NCI-H82 treated with DMSO at 0.1 percent for 48 hours (cell line): ENCODE measurements at regions not wholly inside any gene's neighbourhood (a gene's known extent, or its start where the extent isn't known, plus 50 kb on each side); places are given as distances from the start of the nearest gene placed in this dataset.
"Not testable (repeated sequence)": the region's sequence is repeated elsewhere in the genome, so short reads cannot be mapped to it uniquely, and the experiment has no call there.

Experiments
- DNase-seq: peaks from one replicate; lab custom pipeline; 2025; ENCODE audit not compliant: unreplicated experiment; lab: John Stamatoyannopoulos, UW

DNA sequence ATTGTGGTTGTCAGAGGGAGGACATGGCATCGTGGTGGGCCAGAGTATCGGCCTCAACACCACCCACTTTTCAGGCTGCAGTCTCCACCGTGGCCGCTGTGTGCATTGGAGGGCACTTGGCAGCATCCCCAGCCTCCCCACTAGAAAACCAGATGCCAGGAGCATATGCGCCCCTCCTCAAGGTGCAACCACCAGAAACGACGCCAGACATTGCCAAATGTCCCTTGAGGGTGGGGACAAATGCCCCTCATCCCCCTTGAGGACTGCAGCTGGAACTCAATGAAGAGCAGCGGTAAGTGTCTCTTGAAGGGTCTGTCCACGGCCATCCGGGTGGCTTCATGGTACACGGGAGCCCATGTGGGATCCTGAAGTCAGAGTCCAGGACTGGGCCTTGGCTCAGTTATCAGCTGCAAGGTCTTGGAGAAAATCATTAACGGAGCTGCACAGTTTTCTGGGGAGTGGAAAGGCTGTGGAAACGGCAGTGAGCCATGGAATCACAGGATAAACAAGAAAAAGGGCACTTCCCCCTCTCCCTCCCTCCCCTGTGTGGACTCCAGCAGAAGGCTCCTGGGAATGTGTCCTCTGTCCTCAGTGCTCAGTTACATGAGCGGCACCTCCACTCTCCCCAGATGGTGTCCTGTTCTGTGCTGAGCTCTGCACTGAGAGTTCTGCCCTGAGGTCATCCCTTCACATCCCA is 324.4 kb upstream of the B3GAT1 start:
- DNase-seq = no peak

DNA sequence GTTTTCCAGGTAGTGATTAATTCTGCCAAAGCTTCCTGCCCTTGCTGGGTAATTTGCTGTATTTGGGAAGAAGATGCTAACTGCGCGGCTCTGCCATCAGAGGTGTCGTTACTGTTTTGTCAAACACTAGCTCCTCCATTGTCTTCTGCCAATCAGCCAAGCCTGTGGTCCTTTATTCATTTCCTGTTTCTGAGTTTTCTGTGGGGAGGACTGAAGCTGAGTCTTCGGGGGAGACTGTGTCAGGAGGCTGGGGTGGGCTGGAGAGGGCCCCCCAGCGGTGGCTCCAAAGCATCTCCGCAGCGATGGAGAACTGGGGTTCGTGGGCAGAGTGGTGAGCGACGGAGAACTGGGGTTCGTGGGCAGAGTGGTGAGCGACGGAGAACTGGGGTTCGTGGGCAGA is 322.9 kb upstream of the B3GAT1 start:
- DNase-seq = no peak

DNA sequence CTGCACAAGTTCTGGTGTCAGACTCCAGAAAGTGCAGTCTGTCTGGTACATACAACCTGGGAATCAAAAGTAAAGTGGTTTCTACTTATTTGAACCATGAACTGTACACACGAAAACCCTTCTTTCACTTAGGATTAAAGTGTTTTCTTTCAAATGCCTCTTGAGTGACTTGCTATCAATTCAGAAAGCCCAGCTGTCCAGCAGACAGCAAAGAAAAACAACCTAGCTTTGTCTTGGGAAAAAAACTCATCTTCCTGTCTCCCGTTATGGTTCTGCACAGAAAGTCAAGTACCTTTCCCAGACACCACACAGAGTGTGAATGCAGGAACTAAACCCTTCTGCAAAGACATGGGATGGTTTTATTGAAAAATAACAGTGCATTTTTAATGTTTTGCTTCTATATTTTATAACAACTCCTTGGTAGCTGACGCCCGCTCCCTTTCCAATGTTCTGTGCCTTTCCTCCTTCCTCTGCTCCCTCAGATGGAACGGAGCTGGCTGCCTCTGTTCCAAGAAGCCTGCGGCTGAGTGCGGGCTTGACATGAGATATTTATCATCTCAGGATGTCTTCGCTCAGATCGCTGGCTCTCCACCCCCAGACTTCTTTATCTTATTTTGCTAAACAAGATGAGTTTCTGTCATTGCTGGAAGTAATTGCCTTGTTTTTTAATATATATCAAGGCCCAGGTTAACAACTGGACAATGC is 322.3 kb upstream of the B3GAT1 start:
- DNase-seq = no peak

DNA sequence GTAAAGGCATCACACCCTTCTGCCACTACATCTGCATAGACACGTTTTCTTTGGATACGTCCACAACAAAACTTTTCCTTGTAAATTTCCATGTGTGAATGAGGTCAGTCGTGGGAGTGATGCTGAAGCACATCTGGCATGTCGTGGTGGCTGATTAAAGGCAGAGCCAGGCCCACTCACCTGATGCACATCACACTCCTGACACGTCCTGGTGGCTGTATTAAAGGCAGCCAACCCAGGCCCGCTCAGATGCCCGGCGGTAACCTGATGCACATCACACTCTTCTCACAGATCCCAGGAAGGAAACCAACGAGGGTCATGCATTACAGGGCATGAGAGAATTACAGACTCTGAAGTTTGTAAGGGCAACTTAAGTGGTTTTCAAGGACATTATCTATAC is 321.6 kb upstream of the B3GAT1 start:
- no peak for DNase-seq

DNA sequence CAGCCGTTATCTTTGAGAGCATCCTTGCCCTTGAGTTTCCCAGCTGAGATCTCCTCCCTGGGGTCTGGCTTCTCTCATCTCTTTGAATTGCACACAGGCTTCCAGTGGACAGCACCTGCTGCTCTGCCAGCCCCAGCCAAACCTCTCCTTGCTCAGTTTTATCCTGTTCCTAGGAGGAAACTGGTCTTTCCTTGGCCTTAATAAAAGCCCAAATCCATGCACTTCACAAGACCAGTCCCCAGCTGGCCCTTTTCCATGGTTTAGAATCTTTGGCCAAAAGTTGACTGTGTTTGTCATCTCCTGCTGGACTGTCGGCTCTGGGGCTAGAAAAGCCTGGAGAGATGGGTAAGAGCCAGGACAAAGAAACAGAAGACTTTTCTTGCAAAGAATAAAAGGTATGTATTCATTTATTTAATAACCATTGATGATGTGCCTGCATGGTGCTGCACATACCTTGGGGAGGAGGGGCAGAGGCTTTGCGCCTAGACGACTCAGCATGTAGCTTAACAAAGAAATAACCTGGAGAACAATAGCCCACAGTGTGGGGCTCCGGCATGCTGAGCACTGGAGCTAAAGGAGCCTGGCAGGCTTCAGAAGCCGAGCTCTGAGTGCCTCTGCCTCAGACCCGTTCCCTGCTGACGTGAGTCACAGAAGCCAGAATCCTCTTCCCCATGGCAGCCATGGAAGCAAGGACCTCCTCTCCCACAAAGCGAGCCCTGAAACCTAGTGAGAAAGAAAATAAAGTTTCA is 319.3 kb upstream of the B3GAT1 start:
- DNase-seq = no peak

DNA sequence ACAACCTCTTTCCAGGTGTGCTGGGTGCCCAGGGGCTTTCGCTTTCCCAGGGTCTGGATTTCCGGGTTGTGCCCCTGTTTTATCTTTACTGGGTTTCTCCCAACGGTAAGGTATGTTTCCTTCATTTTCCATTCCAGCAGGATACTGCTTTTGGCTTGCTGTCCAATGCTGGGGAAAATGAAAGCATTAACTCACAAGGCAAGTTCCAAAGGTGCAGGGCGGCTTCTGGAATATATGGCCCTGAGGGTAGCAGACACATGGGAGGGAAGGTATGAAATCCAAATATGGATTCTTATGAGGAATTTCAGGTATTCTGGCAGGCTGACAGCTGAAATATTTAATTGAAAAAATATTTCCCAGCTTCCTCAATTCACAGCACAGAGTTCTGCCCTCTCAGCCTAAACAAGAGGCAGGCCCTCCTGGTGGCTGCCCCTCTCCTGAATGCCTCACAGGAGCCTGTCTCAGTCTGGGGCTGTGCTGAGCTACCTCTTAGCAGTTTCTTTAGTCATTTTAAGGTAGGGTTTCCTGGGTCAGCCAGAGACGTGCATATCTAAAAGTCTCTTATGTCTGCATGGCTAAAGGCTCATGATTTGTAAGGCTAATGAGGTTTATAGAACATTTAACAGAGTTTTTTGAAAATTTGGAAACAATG is 318.6 kb upstream of the B3GAT1 start:
- no peak for DNase-seq

DNA sequence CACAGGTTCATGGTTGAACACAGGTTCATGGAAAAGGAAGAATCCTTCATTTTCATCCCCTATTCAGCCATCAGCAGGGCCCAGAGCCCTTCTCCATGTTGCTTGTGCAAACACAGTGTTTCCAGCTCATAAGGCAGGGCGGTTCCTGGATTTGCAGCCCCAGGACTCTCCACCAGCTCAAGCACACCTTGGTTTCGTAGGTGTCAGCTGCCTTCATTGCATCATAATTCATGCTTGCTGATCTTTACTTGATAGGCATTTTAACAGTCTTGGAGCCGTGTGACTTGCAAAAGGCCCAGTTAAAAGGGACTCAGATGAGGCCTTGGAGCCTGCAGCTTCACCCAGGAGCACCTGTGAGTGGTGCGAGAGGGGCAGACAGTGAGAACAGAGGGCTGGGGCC is 318.1 kb upstream of the B3GAT1 start:
- DNase-seq = no peak

DNA sequence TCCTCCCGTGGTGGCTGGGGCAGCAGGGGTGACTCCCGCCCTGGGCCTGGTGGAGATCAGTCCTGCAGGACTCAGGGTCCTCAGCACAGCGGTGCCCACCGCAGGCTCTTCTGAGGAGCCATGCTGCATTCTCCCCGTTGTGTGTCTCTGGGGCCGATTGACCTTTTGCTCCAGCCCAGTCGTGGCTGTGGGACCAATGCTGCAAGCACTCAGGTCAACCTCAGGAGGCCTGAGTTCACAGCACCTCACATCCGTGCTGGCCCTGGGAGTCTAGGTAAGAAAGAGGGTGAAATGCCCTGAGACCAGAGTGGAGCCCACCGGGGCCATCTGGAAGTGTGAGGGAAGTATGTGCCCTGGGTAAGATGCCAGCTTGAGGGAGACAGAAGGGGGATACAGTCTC is 316.1 kb upstream of the B3GAT1 start:
- DNase-seq = no peak

DNA sequence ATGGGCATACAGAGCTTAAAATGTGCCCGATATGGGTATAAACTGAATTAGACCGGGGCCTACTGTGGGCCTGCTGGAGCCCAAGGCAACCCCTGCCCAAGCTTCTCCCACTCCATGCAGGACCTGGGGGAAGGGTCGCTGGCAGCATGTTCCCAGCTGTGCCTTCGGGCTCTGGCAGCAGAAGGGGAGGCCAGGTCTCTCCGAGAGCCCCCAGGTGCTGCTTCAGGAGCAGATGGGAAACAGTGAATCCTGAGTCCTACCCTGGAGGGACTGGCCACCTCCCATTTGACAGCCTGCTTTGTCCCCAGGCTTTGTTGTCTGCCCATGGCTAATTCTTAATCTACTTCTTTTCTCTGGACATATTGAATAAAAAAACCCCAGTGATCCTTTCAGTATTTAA is 315.6 kb upstream of the B3GAT1 start:
- no peak for DNase-seq

DNA sequence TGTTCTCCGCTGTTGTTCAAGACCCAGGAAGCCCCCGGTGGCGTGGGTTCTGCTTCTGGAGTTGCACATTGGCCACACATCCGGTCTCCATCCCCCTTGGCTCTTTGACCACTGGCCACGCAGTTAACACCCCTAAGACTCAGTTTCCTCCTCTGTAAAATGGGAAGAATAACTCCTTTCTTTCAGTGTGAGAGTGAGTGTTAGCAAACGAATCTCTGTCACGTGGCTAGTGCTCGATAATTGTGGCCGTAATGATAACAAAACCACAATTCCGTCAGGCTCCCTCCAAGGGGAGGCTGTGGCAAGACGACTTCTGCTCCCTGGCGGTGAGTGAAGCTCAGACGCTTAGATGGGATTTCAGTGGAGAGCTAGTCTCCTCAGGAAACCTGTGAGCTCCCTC is 315.2 kb upstream of the B3GAT1 start:
- DNase-seq = no peak

DNA sequence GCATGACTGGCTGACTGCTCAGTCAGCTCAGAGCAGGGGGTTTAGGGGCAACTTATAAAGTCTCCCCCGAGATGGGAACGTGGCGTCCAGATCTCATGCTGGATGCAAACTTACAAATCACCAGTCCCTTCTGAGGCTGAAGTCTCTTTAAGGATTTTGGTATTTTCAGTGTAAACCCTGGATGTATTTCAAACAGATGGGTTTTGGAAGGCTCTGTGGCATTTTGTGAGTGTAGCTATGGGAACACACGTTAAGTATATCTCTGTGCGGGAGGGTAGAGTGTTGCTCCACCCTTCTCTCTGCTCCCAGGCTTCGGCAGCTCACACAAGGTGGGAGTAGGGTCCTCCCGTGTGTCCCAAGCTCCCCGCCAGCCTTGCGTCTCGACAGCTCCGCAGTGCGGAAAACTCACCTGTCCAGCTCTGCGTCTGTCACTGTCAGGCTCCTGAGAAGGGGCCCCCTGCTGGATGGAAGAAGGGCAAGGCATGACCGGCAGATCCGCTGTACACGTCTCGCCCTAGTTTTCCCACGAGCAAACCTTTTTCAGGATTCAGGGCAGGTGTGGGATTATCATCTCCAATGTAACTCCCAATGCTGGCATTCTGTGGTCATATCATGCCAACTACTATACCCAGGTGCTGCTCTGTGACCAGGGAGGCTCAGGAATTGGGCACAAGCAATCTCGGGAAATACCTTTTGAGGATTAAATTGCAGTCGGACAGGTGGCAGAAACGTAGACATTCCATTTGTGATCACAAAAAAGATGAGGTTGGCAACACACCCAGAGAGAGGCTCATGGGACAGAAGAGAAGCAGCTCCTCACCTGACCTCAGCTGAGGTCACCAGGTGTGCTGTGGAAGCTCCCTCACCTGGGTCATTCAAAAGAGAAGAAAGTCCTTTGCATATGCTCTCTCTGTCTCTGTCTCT is 313.9 kb upstream of the B3GAT1 start:
- no peak for DNase-seq

DNA sequence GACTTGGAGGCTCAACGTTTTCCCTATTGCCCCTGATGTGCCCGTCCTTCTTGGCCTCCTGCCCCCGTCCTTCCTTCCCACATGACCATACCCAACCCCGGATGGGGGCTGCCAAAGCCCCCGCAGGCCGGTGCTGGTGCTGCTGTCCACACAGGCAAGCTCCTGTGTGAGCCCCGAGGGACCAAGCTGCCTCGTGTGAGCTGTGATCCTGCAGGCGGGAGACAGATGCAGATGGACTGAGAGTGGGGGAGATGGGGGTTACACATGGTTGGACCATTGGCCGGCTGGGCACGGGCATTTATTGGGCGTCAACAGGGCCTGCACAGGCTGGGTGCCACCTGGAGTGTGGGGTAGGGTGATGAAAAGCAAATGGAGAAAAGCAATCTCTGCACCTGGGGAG is 313.2 kb upstream of the B3GAT1 start:
- DNase-seq = no peak

DNA sequence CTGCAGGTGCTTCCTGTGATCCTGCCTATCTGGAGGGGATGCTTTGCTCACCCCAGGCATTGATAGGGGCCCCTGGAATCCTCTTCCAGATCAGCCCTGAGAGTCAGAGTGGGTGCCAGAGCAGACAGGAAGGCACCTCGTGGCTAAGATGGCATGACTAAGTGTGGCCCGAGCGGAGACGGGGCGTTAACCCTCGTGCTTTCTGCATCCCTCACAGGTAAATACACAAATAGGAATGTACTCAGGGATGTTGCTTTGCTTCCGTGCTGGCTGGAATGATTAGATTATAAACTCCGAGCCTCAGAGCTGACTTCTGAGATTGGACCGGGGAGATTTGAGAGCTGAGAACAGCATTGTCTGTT is 312.7 kb upstream of the B3GAT1 start:
- no peak for DNase-seq

DNA sequence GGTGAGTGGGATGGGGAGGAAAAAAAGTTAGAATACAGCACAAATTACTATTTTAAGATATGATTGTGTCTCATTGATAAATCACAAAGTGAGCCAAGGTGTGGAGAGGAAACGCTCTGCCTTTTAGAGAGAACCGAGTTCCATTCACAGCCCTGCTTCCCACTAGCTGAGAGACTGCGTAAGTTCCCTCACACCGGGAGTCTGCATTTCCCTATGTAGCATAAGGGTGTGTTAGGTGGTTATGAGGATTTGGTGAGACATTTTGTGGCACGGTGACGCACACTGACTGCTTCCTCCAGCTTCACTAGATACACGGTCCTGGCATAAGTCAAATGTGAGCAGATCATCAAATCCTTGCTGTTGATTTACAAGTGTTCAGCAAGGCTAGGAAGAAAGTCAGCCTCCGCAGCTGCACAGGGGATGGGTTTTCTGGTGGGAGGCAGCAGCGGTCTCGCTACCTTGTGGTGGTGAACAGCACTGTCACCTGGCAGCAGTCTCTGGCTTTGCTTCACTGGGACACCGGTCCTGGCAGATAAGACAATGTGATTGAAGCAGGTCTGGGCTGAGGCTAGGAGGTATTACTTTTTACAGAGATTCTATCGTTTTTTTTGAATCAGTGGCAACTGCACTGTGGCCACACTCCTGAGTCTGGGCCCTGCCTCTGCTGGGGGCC is 312.2 kb upstream of the B3GAT1 start:
- no peak for DNase-seq

DNA sequence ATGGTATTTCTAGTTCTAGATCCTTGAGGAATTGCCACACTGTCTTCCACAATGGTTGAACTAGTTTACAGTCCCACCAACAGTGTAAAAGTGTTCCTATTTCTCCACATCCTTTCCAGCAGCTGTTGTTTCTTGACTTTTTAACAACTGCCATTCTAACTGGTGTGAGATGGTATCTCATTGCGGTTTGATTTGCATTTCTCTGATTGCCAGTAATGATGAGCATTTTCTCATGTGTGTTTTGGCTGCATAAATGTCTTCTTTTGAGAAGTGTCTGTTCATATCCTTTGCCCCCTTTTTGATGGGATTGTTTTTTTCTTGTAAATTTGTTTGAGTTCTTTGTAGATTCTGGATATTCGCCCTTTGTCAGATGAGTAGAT is 308.6 kb upstream of the B3GAT1 start:
- not testable (repeated sequence) for DNase-seq

DNA sequence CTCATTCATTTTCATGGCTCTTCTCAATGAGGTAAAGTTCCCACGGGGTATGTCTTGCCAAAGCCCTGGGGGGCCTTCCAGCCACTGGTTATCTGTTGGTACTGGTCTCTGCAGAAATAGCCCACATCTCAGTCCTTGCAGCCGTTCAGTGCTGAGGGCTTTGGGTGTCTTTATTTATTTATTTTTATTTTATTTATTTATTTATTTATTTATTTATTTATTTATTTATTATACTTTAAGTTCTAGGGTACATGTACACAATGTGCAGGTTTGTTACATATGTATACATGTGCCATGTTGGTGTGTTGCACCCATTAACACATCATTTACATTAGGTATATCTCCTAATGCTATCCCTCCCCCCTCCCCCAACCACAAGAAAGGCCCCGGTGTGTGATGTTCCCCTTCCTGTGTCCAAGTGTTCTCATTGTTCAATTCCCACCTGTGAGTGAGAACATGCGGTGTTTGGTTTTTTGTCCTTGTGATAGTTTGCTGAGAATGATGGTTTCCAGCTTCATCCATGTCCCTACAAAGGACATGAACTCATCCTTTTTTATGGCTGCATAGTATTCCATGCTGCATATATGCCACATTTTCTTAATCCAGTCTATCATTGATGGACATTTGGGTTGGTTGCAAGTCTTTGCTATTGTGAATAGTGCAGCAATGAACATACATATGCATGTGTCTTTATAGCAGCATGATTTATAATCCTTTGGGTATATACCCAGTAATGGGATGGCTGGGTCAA is 308.1 kb upstream of the B3GAT1 start:
- not testable (repeated sequence) for DNase-seq

DNA sequence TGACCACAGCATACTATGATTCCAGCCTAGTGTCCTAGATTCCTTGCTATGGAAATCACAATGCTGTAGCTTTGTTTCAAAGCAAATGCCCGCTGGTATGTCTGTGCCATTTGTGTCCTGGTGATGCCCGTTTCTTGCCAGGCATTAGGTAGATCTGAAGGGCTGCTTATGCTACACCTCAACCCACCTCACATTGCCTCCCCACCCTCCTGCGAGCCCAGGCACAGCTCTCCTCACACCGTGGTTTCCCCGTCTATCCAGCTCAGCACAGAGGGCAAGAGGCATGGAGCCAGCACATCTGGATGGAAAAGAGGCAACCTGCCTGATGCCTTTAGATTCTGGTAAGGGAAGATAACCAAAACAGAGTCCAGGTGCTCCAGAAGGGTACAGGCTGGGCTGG is 307.4 kb upstream of the B3GAT1 start:
- no peak for DNase-seq

DNA sequence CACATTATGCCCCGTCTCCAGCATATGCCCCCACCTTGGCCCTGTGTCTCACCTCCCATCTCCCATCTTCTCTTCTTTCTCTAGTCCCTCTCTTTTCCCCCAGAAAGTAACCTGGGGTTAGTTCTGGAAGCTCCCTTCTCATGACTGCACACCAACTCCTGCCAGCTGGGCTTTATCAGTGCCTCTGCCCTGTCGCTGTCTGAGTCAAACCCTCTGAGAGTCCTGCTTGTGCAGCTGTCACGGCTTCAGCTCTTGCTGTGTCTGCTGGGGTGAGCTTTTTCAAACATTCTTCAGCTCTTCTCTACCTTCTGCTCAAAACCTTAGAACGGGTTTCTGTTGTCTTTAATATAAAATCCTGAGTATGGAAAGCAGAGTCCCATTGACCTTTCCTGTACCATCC is 304.5 kb upstream of the B3GAT1 start:
- DNase-seq = no peak

DNA sequence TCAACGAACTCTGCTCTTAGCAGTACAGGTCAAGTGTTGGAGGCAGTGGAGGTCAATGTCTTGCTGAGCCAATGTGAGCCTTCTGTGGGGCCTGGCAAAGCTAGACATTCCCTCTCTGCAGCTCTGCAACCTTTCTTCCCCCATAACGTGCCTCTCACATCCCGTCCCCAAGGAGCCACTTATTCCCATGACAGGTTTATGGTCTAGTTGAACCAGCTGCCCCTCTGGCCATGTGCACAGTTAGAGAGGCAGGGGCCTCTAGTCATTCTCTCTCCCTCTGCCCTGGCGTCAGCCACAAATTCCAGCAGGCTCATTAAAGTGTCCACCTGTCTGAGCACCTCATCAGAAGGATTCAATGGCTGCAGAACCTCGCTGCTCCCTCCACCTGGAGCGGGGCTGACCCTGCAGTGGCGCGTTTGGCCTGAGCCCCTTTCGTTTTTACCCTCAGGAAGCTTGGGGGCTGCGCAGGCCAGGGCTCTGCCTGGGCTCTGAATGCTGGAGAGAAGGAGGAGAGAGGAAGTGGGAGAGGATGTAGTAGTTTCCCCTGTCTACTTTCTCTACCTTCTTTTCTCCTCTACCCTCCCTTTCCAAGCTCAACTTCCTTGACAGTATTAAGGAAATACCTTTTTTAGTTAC is 302.1 kb upstream of the B3GAT1 start:
- DNase-seq = no peak
